Hematopoietic multipotent progenitor cell treated with erythropoietin and hydrocortisone succinate and interleukin-3 and kit ligand, for 15 days (in vitro differentiated cells): ENCODE measurements at regions not wholly inside any gene's neighbourhood (a gene's known extent, or its start where the extent isn't known, plus 50 kb on each side); places are given as distances from the start of the nearest gene placed in this dataset.

Experiments
- DNase-seq: peaks from one replicate; pipeline ENCODE4 v3.0.0-alpha.2; 2015; ENCODE audit warnings: low spot score

- no peak for DNase-seq
Measured at GRCh38 chr4:74651198-74651597, 143.1 kb downstream of the BTC start.

DNA sequence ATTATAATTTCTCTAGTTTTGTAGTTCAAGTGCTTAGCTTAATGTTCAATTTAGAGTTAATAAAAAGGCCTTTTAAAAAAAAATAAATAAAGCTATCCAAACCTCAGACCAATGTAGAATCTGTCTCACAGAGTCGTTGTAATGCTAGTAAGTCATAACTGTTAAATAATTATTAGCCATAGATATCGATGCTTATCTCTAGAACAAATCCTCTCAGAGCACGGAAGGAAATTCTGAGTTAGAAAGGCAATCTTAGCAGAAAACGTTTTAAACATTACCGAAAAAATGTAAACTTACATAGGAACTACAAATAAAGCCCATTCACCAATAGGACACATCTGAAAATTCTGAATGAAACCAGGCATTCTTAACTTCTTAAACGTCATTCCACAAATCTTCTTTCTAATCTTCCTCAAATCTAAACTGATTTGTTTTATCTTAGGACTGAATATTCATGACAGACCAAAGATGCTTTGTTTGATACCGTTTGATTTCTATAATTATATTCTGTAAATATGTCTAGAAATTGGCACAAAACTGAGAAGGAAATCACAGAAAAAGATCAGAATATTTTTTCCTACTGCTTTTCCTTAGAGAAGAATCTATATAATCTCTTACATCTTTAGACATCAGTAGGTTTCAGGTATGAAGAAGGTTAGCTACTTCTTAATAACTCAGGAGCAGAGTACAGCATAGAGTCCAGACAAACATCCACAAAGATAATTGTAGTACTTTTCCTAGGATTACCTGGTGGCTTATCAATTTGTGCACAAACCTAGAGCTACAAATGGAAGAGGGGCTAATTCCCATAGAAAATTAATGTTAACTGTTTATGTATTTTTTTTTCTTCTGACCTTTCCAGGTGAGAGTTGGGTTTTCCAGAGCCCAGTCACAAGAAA, 140.7 kb downstream of the BTC start:
- no peak for DNase-seq

DNA sequence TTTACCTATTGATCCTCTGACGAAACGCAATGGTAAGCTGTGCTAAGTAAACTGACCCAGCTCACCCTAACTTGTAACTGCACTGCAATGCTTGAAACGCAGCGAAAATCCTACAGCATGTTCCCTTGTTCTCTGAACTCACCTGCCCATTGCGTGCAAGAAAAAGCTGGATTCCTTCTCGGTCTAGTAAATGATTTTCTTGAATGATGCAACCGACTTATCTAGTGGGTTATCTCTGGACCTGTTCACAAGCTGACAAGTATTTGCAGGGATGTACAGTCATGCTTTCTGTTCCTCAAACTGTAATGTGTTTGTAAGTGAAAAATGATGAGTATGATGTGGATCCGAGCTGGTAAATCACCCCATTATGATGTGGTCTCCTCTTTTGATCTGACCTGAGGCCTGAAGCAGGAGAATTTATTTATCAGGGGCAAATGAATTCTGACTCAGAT, 140.1 kb downstream of the BTC start:
- no peak for DNase-seq

GRCh38 chr4:74656596-74656995, 137.7 kb downstream of the BTC start:
- no peak for DNase-seq

- no peak for DNase-seq
Measured at GRCh38 chr4:74658116-74658515, 136.2 kb downstream of the BTC start.

- DNase-seq: no peak
Measured at GRCh38 chr4:74659576-74660411, 134.5 kb downstream of the BTC start.

DNA sequence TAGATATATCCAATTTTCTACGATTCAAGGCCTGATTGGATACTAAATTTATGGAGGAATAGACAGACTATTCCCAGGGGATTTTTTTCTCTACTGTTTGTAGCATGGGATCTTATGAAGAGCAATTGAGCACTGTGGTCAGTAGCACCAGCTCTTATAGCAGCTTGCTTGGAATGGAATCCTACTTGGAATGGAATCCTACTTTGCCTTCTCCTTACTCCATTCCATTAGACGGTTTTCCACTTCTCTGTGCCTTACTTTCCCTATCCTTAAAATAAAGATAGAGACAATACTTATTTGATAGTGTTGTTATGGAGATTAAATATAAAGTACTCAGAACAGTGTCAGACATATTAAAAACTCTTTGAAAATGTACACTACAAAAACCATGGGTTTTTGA, 133.5 kb downstream of the BTC start:
- DNase-seq: no peak

GRCh38 chr4:74661427-74662201, 132.7 kb downstream of the BTC start:
- no peak for DNase-seq

DNA sequence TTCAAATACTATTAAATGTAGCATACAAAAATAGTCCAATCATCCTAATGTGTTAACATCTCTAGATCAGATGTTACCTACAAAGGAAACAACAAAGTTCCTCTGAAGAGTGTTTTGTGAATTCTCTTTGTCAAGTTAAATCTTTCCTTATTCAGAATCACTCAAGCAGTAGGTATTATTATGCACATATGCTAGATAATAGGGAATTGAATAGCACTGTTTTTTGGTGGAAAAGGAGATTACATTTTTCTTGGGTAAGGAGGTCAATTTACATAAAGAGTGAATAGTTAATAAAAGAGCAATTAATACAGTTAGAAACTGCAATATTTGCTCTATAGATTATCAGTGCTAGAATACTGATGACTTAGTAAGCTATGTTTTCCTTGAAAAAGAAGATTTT, 130.7 kb downstream of the BTC start:
- no peak for DNase-seq

GRCh38 chr4:74665346-74665745, 129.0 kb downstream of the BTC start:
- no peak for DNase-seq

GRCh38 chr4:74665876-74666275, 128.4 kb downstream of the BTC start:
- no peak for DNase-seq

DNA sequence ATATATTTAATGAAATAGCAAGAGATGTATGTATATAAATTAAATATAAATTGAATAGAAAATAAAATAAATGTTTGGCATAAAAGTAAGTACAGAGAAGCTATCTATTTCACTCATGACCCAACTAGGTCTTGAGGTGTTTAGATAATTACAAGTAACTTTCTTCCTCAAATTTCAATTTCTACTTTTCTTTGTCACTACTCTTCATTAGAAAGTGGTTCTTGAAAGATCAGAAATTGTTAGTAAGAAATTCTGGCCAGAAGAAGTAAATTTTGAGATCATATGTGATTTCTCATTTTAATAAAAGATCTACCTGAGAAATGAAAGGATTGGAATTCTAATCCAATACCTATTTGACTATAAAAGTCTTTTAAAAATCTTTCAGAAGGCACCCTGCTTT, 126.9 kb downstream of the BTC start:
- no peak for DNase-seq

DNA sequence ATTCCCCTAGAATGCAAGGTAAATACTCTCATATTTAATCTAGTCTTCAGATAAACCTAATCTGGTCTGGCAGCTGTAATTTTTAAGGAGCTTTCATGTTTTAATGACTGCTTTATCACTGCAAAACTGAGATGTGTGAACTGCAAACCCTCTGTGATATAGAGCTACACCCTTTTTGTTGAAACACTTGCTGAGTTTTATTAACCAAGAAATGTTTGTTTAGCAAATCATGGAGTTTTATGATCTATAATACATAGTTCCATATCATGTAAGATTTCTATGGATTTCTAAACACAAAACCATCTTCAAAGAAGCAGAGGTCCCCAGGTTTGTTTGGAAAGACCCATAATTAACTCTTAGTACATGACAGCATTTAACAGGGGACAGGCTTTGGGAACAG, 126.4 kb downstream of the BTC start:
- DNase-seq: no peak

DNA sequence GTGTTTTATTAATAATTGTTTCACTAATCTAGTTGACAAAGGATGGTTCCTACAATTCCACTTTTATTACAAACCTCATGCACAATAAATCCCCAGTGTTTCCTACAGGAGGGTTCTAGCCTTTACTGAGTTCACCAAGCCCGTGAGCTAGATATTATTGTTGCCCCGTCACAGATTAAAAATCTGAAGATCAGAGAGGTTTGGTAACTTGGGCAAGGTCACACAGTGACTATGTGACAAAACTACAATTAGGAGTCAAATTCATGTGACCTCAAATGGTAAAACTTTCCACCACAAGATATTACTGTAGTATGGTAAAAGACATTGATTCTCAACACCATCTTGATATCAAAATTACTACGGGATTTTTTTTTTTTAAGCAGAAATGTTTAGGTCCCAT, 124.6 kb downstream of the BTC start:
- DNase-seq: no peak

- DNase-seq: no peak
Measured at GRCh38 chr4:74670583-74670982, 123.7 kb downstream of the BTC start.

GRCh38 chr4:74671080-74671698, 123.1 kb downstream of the BTC start:
- peak; percentile 42 for DNase-seq

DNA sequence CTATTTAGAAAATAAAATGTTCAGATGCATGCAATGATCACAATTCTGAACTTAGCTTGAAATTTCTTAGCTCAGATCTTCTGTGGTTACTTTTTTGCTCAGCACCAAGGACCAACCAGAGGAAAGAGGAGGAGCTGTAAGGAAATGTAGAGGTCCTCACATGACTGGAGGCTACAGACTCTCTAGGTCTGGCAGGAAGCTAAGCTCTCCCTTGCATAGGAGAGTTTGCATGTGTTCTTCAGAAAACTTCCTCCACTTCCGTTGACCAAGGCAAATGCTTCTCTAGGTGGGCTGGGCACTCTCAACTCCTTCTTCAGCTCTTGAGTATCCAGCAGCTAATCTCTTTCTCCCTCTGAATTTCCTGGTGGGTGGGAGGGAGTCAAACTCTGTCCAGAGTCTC, 119.6 kb downstream of the BTC start:
- no peak for DNase-seq

- peak; percentile 23 for DNase-seq
Measured at GRCh38 chr4:74675673-74676279, 118.5 kb downstream of the BTC start.

DNA sequence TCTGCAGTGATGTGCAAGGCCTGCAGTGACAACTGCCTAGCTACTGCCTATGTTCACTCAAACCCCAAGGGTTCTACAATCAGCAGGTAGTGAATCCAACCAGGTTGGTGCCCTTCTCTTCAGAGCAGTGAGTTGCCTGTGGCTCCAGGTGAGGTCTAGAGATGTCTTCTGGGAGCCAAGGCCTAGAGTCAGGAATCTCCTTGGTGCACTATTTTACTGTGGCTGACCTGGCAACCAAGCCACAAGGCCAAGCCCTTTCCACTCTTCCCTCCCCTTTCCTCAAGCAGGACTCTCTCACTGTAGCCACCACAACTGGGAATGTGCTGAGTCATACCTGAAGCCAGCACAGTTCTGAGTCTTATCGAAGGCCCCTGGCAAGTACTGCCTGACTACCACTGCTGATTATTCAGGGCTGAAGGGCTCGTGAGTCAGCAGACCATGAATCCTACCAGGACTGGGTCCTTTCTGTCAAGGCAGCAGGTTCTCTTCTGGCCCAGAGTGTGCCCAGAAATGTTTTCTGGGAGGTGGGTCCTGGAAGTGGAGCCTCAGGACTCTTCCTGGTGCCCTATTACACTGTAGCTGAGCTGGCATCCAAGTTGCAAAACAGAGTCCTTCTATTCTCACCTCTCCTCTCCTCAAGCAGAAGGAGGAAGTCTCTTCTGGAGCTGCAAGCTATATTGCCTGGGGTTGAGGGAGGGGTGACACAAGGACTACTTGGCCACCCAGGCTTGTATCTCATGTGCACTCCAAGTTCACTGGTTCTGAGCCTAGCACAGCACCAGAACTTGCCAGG, 111.6 kb downstream of the BTC start:
- peak; percentile 61 for DNase-seq

DNA sequence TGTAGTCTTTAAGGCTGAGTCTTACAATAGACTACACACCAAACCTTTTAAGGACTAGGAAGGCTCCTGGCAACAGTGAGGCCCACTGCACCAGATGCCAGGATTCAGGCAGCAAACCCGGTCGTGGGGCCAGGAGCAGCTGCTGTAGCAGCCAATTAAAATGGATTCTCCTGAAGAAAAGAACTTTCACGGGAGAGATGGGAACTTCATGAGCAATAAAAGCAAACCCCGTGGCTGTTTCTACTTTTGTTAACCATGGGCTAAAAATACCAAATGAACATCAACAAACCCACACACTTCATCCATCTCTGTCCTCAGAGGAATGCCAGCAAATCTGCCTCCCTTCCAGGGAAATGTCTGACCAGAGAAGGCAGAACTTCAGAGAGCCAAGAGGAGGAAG, 101.4 kb downstream of the BTC start:
- DNase-seq: no peak
